NCI-H524 (cell line): ENCODE measurements at regions not wholly inside any gene's neighbourhood (a gene's known extent, or its start where the extent isn't known, plus 50 kb on each side); places are given as distances from the start of the nearest gene placed in this dataset.
A peak's percentile ranks its signal among the peaks of the same experiment; 100 is the strongest.

ENCODE experiments used
- DNase-seq, 2 experiments: peaks; one replicate each; lab custom pipeline; 2025; lab: John Stamatoyannopoulos, UW

DNA sequence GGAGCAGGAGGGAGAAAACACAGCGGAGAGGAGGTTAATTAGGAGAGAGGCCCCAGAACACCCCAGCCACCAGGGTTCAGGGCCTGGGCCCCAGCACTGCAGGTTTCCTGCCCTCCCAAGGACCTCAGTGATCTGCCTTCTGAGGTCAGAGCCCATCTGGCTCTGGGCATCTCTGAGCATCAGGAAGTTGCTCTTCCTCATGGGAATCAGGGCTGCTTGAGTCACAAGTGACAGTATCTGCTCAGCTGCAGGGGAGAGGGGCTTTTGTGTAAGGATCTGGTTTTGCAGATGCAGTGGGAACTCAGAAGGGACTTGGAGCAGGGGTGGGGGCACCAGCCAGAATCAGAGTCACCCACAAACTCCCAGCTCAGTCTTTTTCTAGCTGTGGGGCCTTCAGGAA lies 472.1 kb downstream of the PTPRU start:
- peak; percentile 19 to 60 for DNase-seq

- DNase-seq, result no peak
These were observed 471.5 kb downstream of the PTPRU start for GRCh38 chr1:29707796-29708195.

- peak; percentile 81 to 89 for DNase-seq
These were observed 470.6 kb downstream of the PTPRU start for GRCh38 chr1:29706936-29707335.

GRCh38 chr1:29704430-29704829 lies 468.1 kb downstream of the PTPRU start:
- no peak for DNase-seq

GRCh38 chr1:29703596-29704370 lies 467.5 kb downstream of the PTPRU start:
- DNase-seq, result peak; percentile 26 to 55

DNA sequence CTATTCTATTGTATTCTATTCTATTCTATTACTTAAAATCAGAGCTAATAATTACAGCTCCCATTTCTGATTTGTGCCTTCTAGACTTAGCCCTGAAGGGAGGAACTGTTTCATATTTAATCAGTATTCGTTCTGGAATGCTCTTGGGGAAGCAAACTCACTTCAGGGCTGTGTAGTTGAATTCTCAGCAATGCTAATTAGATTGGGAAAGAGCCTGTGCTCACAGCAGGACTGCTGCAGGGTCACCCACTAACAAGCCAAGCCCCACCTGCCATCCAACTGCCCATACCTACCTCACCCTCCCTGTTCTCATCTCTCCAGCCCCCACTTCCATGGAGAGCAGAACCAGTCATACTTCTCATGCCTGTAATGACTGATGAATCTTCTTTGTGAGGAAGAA lies 464.2 kb downstream of the PTPRU start:
- DNase-seq, result no peak

DNA sequence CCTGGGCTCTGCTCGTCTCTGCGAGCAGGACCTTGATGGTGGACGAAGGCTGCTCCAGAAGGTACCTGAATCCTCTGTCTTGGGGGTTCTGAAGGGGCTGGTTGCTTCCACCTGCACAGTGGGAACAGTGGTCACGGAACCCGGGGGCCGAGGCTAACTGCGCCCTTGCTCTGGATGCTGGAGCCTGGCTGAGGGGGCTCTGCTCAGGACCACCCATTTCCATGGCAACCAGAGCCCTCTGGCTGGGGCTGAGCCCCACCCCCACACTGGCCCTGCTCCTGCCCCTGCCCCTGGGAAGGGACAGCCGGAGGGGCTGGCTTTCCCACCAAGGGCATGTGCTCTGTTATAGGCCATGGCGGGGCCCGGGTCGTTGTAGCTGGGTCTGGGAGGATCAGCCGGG lies 462.3 kb downstream of the PTPRU start:
- DNase-seq, result no peak

DNA sequence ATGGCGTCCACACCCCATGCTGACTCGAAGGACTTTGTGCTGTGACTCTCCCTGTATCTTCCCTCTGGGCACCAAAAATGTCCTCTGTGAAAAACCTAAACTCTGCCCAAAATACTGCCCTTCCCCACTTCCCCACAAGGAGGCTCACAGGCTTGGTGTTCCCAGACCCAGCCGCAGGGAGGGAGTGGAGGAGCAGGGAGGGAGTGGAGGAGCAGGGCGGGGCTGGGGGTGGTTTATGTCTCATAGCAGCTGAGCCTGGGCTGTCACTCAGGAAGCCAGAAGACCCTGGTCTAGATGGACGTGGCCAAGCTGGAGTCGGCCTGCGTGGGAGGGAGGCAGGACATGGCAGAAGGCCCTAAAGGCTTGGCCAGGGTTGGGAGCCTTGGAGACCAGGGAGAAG lies 461.7 kb downstream of the PTPRU start:
- DNase-seq, result peak; percentile 70 to 80

GRCh38 chr1:29697391-29697780 lies 461.1 kb downstream of the PTPRU start:
- DNase-seq, result no peak

DNA sequence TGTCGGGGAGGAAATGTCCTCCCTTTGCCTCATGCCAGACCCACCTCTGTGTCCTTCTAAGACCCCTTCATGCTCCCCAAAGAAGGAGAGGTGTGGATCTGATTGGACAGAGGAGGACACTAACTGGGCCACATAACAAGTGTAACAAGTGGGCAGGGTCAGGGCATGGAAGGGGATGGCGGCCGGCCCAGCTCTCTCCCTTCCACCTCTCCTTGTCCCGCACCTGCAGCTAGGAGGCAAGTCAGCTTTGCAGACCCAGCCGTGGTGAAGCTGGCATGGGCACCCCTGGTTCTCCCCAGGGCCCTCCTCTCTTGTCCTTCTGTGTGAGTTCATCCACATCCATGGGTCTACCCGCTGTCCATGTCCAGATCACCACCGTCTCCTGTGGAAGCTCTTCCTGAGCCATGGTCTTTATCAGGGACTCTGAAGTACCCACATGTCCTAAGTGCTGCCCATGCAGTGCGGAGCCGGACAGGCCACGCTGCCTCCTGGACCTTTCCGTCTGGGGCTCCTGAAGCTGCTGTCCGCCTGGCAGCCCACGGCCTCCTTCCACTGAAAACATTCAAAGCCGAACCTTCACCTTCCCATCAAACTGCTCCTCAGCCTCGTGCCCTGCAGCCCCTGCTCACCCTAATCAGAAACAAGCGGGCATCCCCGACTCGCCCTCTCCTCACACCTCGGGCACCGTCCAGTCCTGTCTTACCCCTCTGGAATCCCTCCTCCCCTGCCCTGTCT lies 460.5 kb downstream of the PTPRU start:
- no peak for DNase-seq

GRCh38 chr1:29695803-29696202 lies 459.5 kb downstream of the PTPRU start:
- no peak for DNase-seq

DNA sequence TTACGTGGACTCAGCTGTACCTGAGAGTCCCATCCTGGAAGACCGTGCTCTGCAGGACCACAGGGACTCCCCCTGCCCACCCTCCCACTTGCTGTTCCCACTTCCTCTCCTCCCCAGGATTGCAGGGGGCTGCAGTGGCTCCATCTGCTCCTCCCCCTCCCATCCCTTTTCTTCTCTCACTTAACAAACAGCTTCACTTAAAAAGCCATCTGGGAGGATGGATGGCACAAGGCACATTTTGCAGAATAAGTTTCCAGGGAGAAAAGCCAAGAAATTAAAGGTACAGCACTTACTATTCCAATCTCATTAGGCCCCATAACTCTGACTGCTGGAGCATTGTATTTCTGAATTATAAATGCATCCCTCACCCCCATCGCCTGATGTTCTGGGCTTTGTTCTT lies 458.7 kb downstream of the PTPRU start:
- DNase-seq, result peak; percentile 54 to 79

GRCh38 chr1:29691499-29691898 lies 455.2 kb downstream of the PTPRU start:
- no peak for DNase-seq

DNA sequence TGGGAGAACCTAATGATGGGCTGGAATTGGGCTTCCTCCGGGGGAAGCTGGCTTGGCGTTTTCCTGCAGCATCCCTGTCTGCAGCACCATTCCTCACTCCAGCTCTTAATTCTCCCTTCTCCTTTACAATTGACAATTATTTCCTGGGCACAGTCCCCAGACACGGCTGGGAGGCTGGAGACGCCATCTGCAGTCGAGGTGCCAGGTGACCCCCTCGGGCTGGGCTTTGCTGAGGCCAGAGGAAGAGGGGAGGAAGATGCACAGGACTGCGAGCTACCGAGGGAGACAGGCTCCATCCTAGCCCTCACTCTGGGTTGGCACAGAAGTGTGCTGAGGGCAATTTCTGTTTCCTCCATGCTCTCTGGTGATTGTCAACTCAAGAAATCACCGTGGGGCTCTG lies 453.8 kb downstream of the PTPRU start:
- no peak for DNase-seq

DNA sequence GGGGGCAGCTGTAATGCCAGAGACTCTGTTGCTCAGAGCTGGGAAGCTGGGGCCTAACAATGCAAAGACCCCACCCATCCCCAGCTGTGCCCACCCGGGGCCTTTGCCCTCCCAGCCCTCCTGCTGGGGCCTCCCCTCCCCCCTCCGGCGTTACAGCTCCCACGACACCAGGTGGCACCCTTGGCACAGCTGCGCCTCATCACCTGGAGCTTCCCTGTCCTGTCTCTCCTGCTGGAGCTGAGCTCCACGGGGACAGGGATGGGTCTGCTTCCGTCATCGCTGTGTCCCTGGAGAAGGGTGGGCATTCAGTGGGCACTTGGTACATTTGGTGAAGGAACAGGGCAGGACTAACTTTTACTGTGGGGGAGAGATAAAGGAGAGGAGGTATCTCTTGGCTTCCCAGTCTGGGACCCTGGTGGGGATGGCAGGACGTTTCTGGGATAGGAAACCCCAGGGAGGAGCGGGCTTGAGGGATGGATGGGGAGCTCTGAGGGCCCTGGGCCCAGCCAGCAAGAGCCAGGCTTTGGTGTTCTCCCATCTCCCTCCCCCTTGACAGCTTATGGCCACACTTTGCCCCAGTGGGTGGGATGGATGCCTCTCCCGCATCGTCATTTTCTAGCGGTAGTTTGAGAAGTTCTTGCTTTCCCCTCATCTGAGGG lies 453.2 kb downstream of the PTPRU start:
- no peak for DNase-seq

DNA sequence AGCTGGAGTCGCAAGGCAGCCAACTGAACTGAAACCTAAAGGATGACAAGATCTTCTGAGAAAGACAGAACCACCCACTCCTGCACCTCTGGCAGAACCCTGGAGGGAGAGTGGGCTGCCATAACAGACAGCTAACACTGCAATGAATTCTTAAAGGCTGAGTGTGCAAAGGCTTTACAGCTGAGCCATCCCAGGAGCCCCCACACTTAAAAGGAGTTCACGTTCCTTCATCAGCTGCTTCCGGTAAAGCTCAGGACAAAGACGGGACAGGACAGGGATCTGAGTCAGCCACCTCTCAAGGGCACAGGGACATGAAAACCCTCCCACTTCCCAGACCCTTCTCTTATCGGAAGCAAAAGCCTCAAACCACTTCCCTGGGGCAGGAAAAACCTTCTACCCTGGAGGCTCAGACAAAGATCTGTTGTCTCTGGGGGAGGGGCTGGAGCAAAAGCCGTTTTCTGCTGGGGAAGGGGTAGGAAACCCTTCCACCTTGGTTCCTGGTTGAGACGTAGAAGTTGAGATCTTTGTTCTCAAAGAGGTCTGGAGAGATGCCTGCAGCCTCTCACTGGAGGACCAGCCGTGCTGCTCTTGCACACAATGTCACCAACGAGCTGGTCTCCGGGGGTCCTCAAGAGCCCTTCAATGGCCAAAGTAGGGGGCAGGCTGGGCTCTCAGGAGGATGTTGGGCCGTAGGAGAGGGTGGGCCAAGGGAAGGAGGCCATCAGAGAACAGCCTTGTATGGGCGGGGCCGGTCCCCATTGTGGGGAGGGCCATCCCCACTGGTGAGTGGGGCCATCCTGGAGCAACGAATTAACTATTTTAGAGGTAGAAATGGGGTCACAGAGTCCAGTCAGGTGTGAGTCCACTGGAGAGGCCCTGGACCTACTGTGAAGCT lies 452.4 kb downstream of the PTPRU start:
- no peak for DNase-seq

DNA sequence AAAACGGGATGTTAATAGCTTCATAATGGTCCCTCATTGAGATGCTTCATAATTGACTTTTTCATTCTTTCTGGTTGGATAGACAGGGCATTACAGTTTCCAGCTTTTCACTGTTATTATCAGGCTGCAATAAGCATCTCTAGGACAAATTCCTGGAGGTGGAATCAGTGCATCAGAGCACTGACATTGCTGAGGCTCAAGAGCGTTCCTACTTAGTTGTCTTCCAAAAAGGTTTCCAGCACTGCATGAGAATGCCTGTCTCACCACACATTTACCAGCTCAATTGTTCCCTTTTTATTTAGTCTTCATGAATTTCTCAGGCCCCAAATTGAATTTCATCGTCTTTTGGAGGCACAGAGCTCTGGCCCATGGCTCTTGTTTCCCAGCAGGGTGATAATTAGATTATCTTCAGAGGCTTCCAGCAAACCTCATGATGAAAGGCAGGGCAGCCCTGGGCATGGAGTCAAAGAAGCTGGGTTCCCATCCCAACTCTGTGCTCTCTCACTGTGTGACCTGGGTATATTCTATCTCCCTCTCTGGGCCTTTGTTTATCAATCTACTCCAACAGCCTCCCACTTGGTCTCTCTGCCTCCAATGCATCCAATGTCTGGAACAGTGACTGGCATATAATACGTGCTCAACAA lies 451.4 kb downstream of the PTPRU start:
- no peak for DNase-seq

GRCh38 chr1:29687166-29687565 lies 450.8 kb downstream of the PTPRU start:
- no peak for DNase-seq

- no peak for DNase-seq
These were observed 449.9 kb downstream of the PTPRU start for GRCh38 chr1:29686012-29686930.

GRCh38 chr1:29685387-29685786 lies 449.1 kb downstream of the PTPRU start:
- DNase-seq, result no peak
